ENCODE measurements at regions not wholly inside any gene's neighbourhood (a gene's known extent, or its start where the extent isn't known, plus 50 kb on each side); places are given as distances from the start of the nearest gene placed in this dataset.
"Not testable (repeated sequence)": the region's sequence is repeated elsewhere in the genome, so short reads cannot be mapped to it uniquely, and the experiment has no call there.

- DNase-seq (ENCODE audit: low read depth in 3 of 3): not testable (repeated sequence)
Measured at GRCh38 chr5:177857642-177858200, 75.0 kb upstream of the FAM153A start.

- DNase-seq (ENCODE audit: low read depth in 3 of 3): not testable (repeated sequence)
Measured at GRCh38 chr5:177856474-177856873, 73.8 kb upstream of the FAM153A start.

- not testable (repeated sequence) for DNase-seq (ENCODE audit: low read depth in 3 of 3)
Measured at GRCh38 chr5:177847914-177848313, 65.2 kb upstream of the FAM153A start.

GRCh38 chr5:177846598-177846997 lies 63.9 kb upstream of the FAM153A start:
- not testable (repeated sequence) for DNase-seq (ENCODE audit: low read depth in 3 of 3)

GRCh38 chr5:177845906-177846305 lies 63.2 kb upstream of the FAM153A start:
- DNase-seq (ENCODE audit: low read depth in 3 of 3): not testable (repeated sequence)

GRCh38 chr5:177836191-177836590 lies 53.5 kb upstream of the FAM153A start:
- not testable (repeated sequence) for DNase-seq (ENCODE audit: low read depth in 3 of 3)

Measured in stimulated activated CD4-positive, alpha-beta T cell treated with anti-CD3 and anti-CD28 coated beads, TNF-alpha, amount 100 ng/mL, for 48 hours (primary cell).